DND-41 (cell line): ENCODE measurements at regions not wholly inside any gene's neighbourhood (a gene's known extent, or its start where the extent isn't known, plus 50 kb on each side); places are given as distances from the start of the nearest gene placed in this dataset.

Source experiments
- CTCF ChIP-seq: IDR thresholded peaks from 2 replicates; pipeline ENCODE4 v1.5.1; 2012; ENCODE audit warnings: borderline replicate concordance, low read length, moderate library complexity, mild to moderate bottlenecking; ENCODE audit not compliant: poor library complexity, severe bottlenecking; ENCODE audit errors: extremely low read depth
- EZH2 ChIP-seq: IDR thresholded peaks from 3 replicates; pipeline ENCODE4 v1.6.1; 2012; ENCODE audit warnings: borderline replicate concordance, low read depth, mild to moderate bottlenecking, moderate library complexity, low read length, inconsistent platforms; ENCODE audit not compliant: severe bottlenecking

GRCh38 chr5:124421584-124421983, 324.9 kb downstream of the ZNF608 start:
- no peak for TF ChIP-seq EZH2
- TF ChIP-seq CTCF: no peak
